ENCODE measurements at regions not wholly inside any gene's neighbourhood (a gene's known extent, or its start where the extent isn't known, plus 50 kb on each side); places are given as distances from the start of the nearest gene placed in this dataset.

DNA sequence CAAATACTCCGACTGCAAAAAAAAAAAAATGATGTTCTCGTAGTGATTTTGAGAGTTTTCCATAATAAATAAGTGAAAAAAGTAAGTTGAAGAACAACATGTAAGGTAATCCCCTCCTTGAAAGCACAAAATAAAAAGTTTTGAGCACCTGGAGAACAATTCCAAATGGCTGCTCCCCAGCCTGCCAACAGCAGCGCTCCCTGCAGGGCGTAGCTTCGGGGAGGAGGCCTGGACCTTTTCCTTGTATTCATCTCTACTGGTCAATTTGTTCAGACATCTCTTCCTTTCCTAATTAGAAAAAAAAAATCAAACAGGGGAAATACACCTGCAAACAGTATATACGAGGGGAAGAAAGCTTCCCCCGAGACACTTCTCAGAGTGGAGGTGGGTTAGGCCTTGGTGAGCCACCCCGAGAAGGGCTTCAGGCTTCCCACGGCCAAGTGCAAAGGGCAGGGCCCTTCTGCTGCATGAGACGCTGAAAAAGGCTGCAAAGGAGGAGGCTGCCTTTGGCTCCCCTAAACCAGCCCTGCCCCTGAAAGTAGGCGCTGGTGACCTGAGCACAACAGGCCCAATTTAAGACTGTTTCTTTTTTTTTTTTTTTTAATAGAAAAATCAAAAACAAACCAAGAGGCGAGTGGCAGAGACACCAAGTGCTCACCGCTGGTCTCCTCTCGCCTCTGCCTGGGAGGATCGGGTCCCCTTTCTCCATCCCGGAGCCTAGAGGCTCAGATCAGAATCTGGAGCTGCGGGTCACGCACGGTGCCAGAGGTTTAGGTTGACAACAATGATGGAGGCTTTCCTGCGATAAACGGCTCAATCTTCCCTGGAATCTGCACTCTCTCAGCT is 193.1 kb upstream of the FOXF1 start:
- H3K27me3 ChIP-seq (ENCODE audit: control insufficient read depth in 1 of 2, insufficient read depth in 2 of 2, low read length in 2 of 2), result no peaks in the 10 kb centered on the region
- no peak overlapping the region for H3K4me3 ChIP-seq (ENCODE audit: low read depth in 1 of 2, low read length in 2 of 2)
- H3K27ac ChIP-seq (ENCODE audit: low read depth, low read length), result no peak overlapping the region
- H3K9ac ChIP-seq (ENCODE audit: low read depth in 1 of 2, low read length in 2 of 2), result no peak overlapping the region
- no peaks in the 10 kb centered on the region for H3K4me1 ChIP-seq (ENCODE audit: control insufficient read depth in 1 of 2, insufficient read depth in 2 of 2, low read length in 2 of 2)
- no peaks in the 10 kb centered on the region for H3K9me3 ChIP-seq (ENCODE audit: control insufficient read depth in 1 of 2, low read length in 2 of 2)
- H3K36me3 ChIP-seq (ENCODE audit: control insufficient read depth in 1 of 2, insufficient read depth in 2 of 2, low read length in 2 of 2), result no peaks in the 10 kb centered on the region

DNA sequence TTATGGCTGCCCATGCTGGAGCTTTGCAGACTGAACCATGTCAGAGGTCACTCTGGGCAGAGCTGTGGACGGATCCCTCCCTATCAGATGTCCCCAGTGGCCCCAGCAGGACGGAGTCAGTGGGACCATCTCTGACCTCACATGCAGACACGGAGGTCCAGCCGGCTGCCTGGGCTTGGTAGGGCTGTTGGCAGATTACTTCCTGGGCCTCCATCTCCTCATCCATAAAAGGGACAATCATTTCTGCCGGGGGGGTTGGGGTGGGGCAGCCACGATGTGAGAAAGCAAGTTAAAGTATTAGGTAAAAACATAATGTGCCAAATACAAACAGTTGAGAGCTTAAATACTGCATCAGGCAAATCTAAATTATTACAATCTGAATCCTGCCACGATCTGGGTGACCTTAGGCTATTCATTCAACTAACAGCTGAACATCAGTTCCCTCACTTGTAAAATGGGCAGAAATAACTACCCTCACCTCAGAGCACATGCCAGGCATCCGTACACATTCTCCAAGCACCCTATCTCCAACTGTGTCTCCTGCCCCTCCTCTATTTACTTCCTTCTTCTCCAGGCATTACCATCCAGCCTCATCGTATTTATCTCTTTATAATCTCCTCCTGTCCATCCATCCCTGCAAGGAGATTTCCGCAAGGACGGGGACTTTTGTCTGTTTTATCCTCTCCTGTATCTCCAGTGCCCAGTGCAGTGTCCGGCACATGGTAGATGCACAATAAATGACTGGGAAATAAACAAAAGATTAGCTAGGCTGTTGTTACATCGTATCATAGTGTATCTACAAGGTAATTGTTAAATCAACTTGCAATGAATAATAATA is 192.3 kb upstream of the FOXF1 start:
- Histone ChIP-seq H3K27ac (ENCODE audit: low read depth, low read length) (no peak overlapping the region), H3K27me3 (ENCODE audit: control insufficient read depth in 1 of 2, insufficient read depth in 2 of 2, low read length in 2 of 2) (no peaks in the 10 kb centered on the region), H3K9ac (ENCODE audit: low read depth in 1 of 2, low read length in 2 of 2) (no peak overlapping the region), H3K9me3 (ENCODE audit: control insufficient read depth in 1 of 2, low read length in 2 of 2) (no peaks in the 10 kb centered on the region), H3K4me3 (ENCODE audit: low read depth in 1 of 2, low read length in 2 of 2) (no peak overlapping the region), H3K4me1 (ENCODE audit: control insufficient read depth in 1 of 2, insufficient read depth in 2 of 2, low read length in 2 of 2) (no peaks in the 10 kb centered on the region), H3K36me3 (ENCODE audit: control insufficient read depth in 1 of 2, insufficient read depth in 2 of 2, low read length in 2 of 2) (no peaks in the 10 kb centered on the region)

- H3K9ac ChIP-seq (ENCODE audit: low read depth in 1 of 2, low read length in 2 of 2), result no peak overlapping the region
- H3K4me1 ChIP-seq (ENCODE audit: control insufficient read depth in 1 of 2, insufficient read depth in 2 of 2, low read length in 2 of 2), result no peaks in the 10 kb centered on the region
- H3K4me3 ChIP-seq (ENCODE audit: low read depth in 1 of 2, low read length in 2 of 2), result no peak overlapping the region
- H3K36me3 ChIP-seq (ENCODE audit: control insufficient read depth in 1 of 2, insufficient read depth in 2 of 2, low read length in 2 of 2), result no peaks in the 10 kb centered on the region
- no peaks in the 10 kb centered on the region for H3K9me3 ChIP-seq (ENCODE audit: control insufficient read depth in 1 of 2, low read length in 2 of 2)
- no peaks in the 10 kb centered on the region for H3K27me3 ChIP-seq (ENCODE audit: control insufficient read depth in 1 of 2, insufficient read depth in 2 of 2, low read length in 2 of 2)
- H3K27ac ChIP-seq (ENCODE audit: low read depth, low read length), result no peak overlapping the region
Measured at GRCh38 chr16:86319585-86320236, 190.6 kb upstream of the FOXF1 start.

GRCh38 chr16:86320237-86320595 is 190.1 kb upstream of the FOXF1 start:
- H3K4me1 ChIP-seq (ENCODE audit: control insufficient read depth in 1 of 2, insufficient read depth in 2 of 2, low read length in 2 of 2), result no peaks in the 10 kb centered on the region
- no peak overlapping the region for H3K4me3 ChIP-seq (ENCODE audit: low read depth in 1 of 2, low read length in 2 of 2)
- H3K9me3 ChIP-seq (ENCODE audit: control insufficient read depth in 1 of 2, low read length in 2 of 2), result no peaks in the 10 kb centered on the region
- H3K27me3 ChIP-seq (ENCODE audit: control insufficient read depth in 1 of 2, insufficient read depth in 2 of 2, low read length in 2 of 2), result no peaks in the 10 kb centered on the region
- H3K9ac ChIP-seq (ENCODE audit: low read depth in 1 of 2, low read length in 2 of 2), result no peak overlapping the region
- H3K36me3 ChIP-seq (ENCODE audit: control insufficient read depth in 1 of 2, insufficient read depth in 2 of 2, low read length in 2 of 2), result no peaks in the 10 kb centered on the region
- H3K27ac ChIP-seq (ENCODE audit: low read depth, low read length), result no peak overlapping the region

GRCh38 chr16:86321491-86321890 is 188.8 kb upstream of the FOXF1 start:
- H3K27ac ChIP-seq (ENCODE audit: low read depth, low read length), result no peak overlapping the region
- no peaks in the 10 kb centered on the region for H3K4me1 ChIP-seq (ENCODE audit: control insufficient read depth in 1 of 2, insufficient read depth in 2 of 2, low read length in 2 of 2)
- no peak overlapping the region for H3K4me3 ChIP-seq (ENCODE audit: low read depth in 1 of 2, low read length in 2 of 2)
- no peaks in the 10 kb centered on the region for H3K36me3 ChIP-seq (ENCODE audit: control insufficient read depth in 1 of 2, insufficient read depth in 2 of 2, low read length in 2 of 2)
- H3K9me3 ChIP-seq (ENCODE audit: control insufficient read depth in 1 of 2, low read length in 2 of 2), result no peaks in the 10 kb centered on the region
- no peaks in the 10 kb centered on the region for H3K27me3 ChIP-seq (ENCODE audit: control insufficient read depth in 1 of 2, insufficient read depth in 2 of 2, low read length in 2 of 2)
- H3K9ac ChIP-seq (ENCODE audit: low read depth in 1 of 2, low read length in 2 of 2), result no peak overlapping the region

DNA sequence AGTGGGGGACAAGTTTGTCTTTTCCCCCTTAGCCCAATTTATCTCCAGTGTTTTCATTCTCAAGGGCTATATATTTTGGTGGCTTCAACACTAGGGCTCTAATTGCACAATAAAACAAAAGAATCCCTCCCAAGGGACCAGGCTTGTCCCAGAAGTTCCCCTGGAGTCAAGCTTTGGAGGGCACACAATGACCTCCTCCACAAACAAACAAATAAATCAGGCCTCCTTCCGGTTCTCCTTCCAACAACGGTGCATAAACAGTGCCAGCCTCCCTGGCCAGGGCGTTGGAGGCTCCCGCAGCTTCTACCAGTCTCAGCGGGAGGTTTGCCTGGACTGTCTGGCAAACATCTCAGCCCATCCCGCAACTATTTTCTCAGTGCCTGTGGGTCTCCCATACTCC is 188.0 kb upstream of the FOXF1 start:
- H3K4me1 ChIP-seq (ENCODE audit: control insufficient read depth in 1 of 2, insufficient read depth in 2 of 2, low read length in 2 of 2), result no peaks in the 10 kb centered on the region
- no peaks in the 10 kb centered on the region for H3K9me3 ChIP-seq (ENCODE audit: control insufficient read depth in 1 of 2, low read length in 2 of 2)
- H3K27me3 ChIP-seq (ENCODE audit: control insufficient read depth in 1 of 2, insufficient read depth in 2 of 2, low read length in 2 of 2), result no peaks in the 10 kb centered on the region
- H3K27ac ChIP-seq (ENCODE audit: low read depth, low read length), result no peak overlapping the region
- no peak overlapping the region for H3K4me3 ChIP-seq (ENCODE audit: low read depth in 1 of 2, low read length in 2 of 2)
- no peak overlapping the region for H3K9ac ChIP-seq (ENCODE audit: low read depth in 1 of 2, low read length in 2 of 2)
- no peaks in the 10 kb centered on the region for H3K36me3 ChIP-seq (ENCODE audit: control insufficient read depth in 1 of 2, insufficient read depth in 2 of 2, low read length in 2 of 2)

DNA sequence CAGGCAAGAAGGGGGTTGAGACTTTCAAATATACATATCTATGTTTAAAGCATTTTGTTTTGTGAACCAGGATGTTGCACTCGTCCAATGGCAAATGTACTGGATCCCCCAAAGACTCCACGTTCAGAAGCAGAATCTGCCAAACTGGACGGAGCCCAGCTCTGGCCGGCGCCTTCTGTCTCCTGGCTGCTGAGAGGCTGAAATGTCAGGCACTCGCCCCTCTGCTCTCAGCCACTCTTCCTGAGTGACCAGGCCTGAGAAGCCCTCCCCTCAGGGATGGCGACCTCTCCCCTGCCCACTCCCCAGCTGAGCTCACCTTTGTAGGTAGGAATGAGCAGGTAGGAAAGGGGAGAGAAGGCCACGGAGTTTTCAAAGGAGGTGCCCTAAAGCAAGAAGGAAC is 187.5 kb upstream of the FOXF1 start:
- no peak overlapping the region for H3K9ac ChIP-seq (ENCODE audit: low read depth in 1 of 2, low read length in 2 of 2)
- H3K9me3 ChIP-seq (ENCODE audit: control insufficient read depth in 1 of 2, low read length in 2 of 2), result no peaks in the 10 kb centered on the region
- no peak overlapping the region for H3K27ac ChIP-seq (ENCODE audit: low read depth, low read length)
- no peaks in the 10 kb centered on the region for H3K27me3 ChIP-seq (ENCODE audit: control insufficient read depth in 1 of 2, insufficient read depth in 2 of 2, low read length in 2 of 2)
- no peaks in the 10 kb centered on the region for H3K36me3 ChIP-seq (ENCODE audit: control insufficient read depth in 1 of 2, insufficient read depth in 2 of 2, low read length in 2 of 2)
- no peak overlapping the region for H3K4me3 ChIP-seq (ENCODE audit: low read depth in 1 of 2, low read length in 2 of 2)
- H3K4me1 ChIP-seq (ENCODE audit: control insufficient read depth in 1 of 2, insufficient read depth in 2 of 2, low read length in 2 of 2), result no peaks in the 10 kb centered on the region

- no peak overlapping the region for H3K9ac ChIP-seq (ENCODE audit: low read depth in 1 of 2, low read length in 2 of 2)
- no peak overlapping the region for H3K27ac ChIP-seq (ENCODE audit: low read depth, low read length)
- no peaks in the 10 kb centered on the region for H3K4me1 ChIP-seq (ENCODE audit: control insufficient read depth in 1 of 2, insufficient read depth in 2 of 2, low read length in 2 of 2)
- no peaks in the 10 kb centered on the region for H3K9me3 ChIP-seq (ENCODE audit: control insufficient read depth in 1 of 2, low read length in 2 of 2)
- H3K27me3 ChIP-seq (ENCODE audit: control insufficient read depth in 1 of 2, insufficient read depth in 2 of 2, low read length in 2 of 2), result no peaks in the 10 kb centered on the region
- H3K4me3 ChIP-seq (ENCODE audit: low read depth in 1 of 2, low read length in 2 of 2), result no peak overlapping the region
- H3K36me3 ChIP-seq (ENCODE audit: control insufficient read depth in 1 of 2, insufficient read depth in 2 of 2, low read length in 2 of 2), result no peaks in the 10 kb centered on the region
Measured at GRCh38 chr16:86324320-86324719, 186.0 kb upstream of the FOXF1 start.

DNA sequence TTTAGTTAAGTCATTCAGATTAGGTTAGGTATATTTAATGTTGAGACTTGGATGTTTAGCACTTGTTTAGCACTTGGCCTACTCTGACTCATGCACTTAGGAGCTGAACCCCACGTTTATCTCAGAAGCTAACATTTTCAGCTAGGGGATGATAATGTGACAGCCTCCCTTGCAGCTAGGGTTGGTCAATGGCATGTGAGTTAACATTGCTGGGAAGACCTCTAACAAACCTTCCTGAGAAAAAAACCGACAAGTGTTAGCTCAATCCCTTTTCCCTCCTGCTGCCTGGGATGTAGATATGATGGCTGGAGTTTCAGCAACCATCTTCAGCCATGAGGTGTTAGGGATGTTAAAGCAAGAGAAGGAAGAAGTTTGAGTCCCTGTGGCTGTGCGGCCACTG is 185.0 kb upstream of the FOXF1 start:
- H3K27ac ChIP-seq (ENCODE audit: low read depth, low read length), result no peak overlapping the region
- no peak overlapping the region for H3K4me3 ChIP-seq (ENCODE audit: low read depth in 1 of 2, low read length in 2 of 2)
- no peak overlapping the region for H3K9ac ChIP-seq (ENCODE audit: low read depth in 1 of 2, low read length in 2 of 2)
- H3K9me3 ChIP-seq (ENCODE audit: control insufficient read depth in 1 of 2, low read length in 2 of 2), result no peaks in the 10 kb centered on the region
- no peaks in the 10 kb centered on the region for H3K36me3 ChIP-seq (ENCODE audit: control insufficient read depth in 1 of 2, insufficient read depth in 2 of 2, low read length in 2 of 2)
- H3K27me3 ChIP-seq (ENCODE audit: control insufficient read depth in 1 of 2, insufficient read depth in 2 of 2, low read length in 2 of 2), result no peaks in the 10 kb centered on the region
- H3K4me1 ChIP-seq (ENCODE audit: control insufficient read depth in 1 of 2, insufficient read depth in 2 of 2, low read length in 2 of 2), result no peaks in the 10 kb centered on the region

DNA sequence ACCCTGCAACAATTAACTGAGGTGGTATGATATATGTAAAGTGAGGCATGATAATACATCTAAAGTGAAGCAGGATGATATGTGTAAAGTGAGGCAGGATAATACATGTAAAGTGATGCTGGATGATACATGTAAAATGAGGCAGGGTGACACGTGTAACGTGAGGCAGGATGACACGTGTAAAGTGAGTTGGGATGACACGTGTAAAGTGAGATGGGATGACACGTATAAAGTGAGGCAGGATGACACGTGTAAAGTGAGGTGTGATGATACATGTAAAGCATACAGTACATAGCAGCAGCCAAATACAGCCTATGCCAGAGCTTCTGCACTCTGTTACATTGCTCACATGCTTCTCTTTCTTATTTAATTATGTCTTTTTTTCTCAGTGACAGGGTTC is 184.4 kb upstream of the FOXF1 start:
- Histone ChIP-seq H3K27me3 (ENCODE audit: control insufficient read depth in 1 of 2, insufficient read depth in 2 of 2, low read length in 2 of 2) (no peaks in the 10 kb centered on the region), H3K4me1 (ENCODE audit: control insufficient read depth in 1 of 2, insufficient read depth in 2 of 2, low read length in 2 of 2) (no peaks in the 10 kb centered on the region), H3K9ac (ENCODE audit: low read depth in 1 of 2, low read length in 2 of 2) (no peak overlapping the region), H3K27ac (ENCODE audit: low read depth, low read length) (no peak overlapping the region), H3K9me3 (ENCODE audit: control insufficient read depth in 1 of 2, low read length in 2 of 2) (no peaks in the 10 kb centered on the region), H3K4me3 (ENCODE audit: low read depth in 1 of 2, low read length in 2 of 2) (no peak overlapping the region), H3K36me3 (ENCODE audit: control insufficient read depth in 1 of 2, insufficient read depth in 2 of 2, low read length in 2 of 2) (no peaks in the 10 kb centered on the region)
